ENCODE measurements at regions not wholly inside any gene's neighbourhood (a gene's known extent, or its start where the extent isn't known, plus 50 kb on each side); places are given as distances from the start of the nearest gene placed in this dataset.

DNA sequence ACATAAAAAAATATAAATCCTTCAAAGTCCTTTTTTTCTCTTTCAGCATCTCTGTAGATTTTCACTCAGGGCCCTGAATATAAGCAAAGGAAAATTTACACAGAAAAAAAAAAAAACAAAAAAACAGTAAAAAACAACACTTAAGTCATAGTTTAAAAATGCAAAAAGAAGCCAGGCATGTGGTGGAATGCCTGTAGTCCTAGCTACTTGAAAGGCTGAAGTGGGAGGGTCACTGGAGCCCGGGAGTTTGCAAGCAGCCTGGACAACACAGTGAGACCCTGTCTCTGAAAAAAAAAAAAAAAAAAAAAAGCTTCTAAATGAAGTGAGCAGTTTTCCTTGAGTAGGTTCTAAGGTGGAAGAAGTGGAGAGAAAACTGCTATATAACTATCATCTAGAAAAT is 55.0 kb upstream of the BNC2 start:
- Histone ChIP-seq H3K4me1 (no peaks in the 10 kb centered on the region), H3K27me3 (no peaks in the 10 kb centered on the region), H3K9me3 (no peaks in the 10 kb centered on the region), H3K36me3 (no peaks in the 10 kb centered on the region), H3K27ac (no peak overlapping the region), H3K4me3 (no peak overlapping the region)
- no peak for TF ChIP-seq POLR2A (IDR thresholded peaks at IDR 0.05)
- TF ChIP-seq, protein P1, sequence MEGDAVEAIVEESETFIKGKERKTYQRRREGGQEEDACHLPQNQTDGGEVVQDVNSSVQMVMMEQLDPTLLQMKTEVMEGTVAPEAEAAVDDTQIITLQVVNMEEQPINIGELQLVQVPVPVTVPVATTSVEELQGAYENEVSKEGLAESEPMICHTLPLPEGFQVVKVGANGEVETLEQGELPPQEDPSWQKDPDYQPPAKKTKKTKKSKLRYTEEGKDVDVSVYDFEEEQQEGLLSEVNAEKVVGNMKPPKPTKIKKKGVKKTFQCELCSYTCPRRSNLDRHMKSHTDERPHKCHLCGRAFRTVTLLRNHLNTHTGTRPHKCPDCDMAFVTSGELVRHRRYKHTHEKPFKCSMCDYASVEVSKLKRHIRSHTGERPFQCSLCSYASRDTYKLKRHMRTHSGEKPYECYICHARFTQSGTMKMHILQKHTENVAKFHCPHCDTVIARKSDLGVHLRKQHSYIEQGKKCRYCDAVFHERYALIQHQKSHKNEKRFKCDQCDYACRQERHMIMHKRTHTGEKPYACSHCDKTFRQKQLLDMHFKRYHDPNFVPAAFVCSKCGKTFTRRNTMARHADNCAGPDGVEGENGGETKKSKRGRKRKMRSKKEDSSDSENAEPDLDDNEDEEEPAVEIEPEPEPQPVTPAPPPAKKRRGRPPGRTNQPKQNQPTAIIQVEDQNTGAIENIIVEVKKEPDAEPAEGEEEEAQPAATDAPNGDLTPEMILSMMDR (IDR thresholded peaks at IDR 0.05) = no peak
- no peak for DNase-seq

GRCh38 chr9:16924311-16924915 is 53.9 kb upstream of the BNC2 start:
- H3K36me3 ChIP-seq = no peaks in the 10 kb centered on the region
- DNase-seq = no peak
- no peaks in the 10 kb centered on the region for H3K9me3 ChIP-seq
- H3K27me3 ChIP-seq = no peaks in the 10 kb centered on the region
- H3K4me1 ChIP-seq = no peaks in the 10 kb centered on the region
- H3K27ac ChIP-seq = no peak overlapping the region
- TF ChIP-seq POLR2A (IDR thresholded peaks at IDR 0.05) = no peak
- TF ChIP-seq, protein P1 (IDR thresholded peaks at IDR 0.05) = no peak
- no peak overlapping the region for H3K4me3 ChIP-seq

GRCh38 chr9:16921855-16922254 is 51.4 kb upstream of the BNC2 start:
- Histone ChIP-seq H3K4me1 (no peaks in the 10 kb centered on the region), H3K9me3 (no peaks in the 10 kb centered on the region), H3K27me3 (no peaks in the 10 kb centered on the region), H3K4me3 (no peak overlapping the region), H3K36me3 (no peaks in the 10 kb centered on the region), H3K27ac (no peak overlapping the region)
- DNase-seq = no peak
- TF ChIP-seq POLR2A (IDR thresholded peaks at IDR 0.05) = no peak
- TF ChIP-seq, protein P1 (IDR thresholded peaks at IDR 0.05) = peak in 3 of 6 experiments; percentile 15 to 57 (median 21)

Data from Peyer's patch (tissue), 4 donors.